K562 (cell line): ENCODE measurements at regions not wholly inside any gene's neighbourhood (a gene's known extent, or its start where the extent isn't known, plus 50 kb on each side); places are given as distances from the start of the nearest gene placed in this dataset.

ENCODE experiments used
- ATAC-seq: fragments of 200-7000 bp; cut with Tn5 transposase; 3 replicates; pipeline ENCODE4 v1.9.1; 2020; ENCODE audit warnings: moderate library complexity
- BruUV-seq: library from RNA; stranded (reverse); fragments of 400-500 nt; replicated peaks from 2 replicates; lab custom pipeline; 2021; lab: Mats Ljungman, UMichigan
- CTCF ChIA-PET: fragments of 300-600 bp; formaldehyde crosslinking; extraction: SDS; loops from one replicate; lab custom pipeline; 2021; ENCODE audit warnings: low intra/inter-chr PET ratio; lab: Yijun Ruan, JAX
- POLR2A ChIA-PET: fragments of 300-600, 350-650 bp; sonication (Branson Sonifier 250); formaldehyde crosslinking; extraction: SDS; loops from one replicate; lab custom pipeline; 2021; ENCODE audit warnings: antibody characterized with exemption, inconsistent platforms; lab: Yijun Ruan, JAX
- DNase-seq, 4 experiments: peaks; one replicate each; pipeline versions ENCODE4 v3.0.0 to v3.0.0-alpha.2; 2011 to 2018; ENCODE audit warnings: low spot score in 3 of 4, mixed read lengths in 3 of 4; ENCODE audit errors: extremely low read depth in 1 of 4
- FAIRE-seq: peaks from 2 replicates; lab custom pipeline; 2011; peaks lifted over from hg19 to GRCh38; lab: Jason Lieb, UNC
- H2AFZ ChIP-seq: 2 replicates; pipeline ENCODE4 v1.6.0; 2011; ENCODE audit warnings: low read depth, low read length, control low read depth, inconsistent platforms
- H3K27ac ChIP-seq: fragments of 200-600 bp; 3 replicates; pipeline ENCODE4 v1.8.0; 2011; ENCODE audit warnings: low read depth, mild to moderate bottlenecking, control low read depth, inconsistent platforms, low read length, moderate library complexity, mixed read lengths; ENCODE audit errors: extremely low read depth
- H3K27me3 ChIP-seq, 2 experiments: fragments of 300-600 bp in 1 of 2; 2 replicates in 1 of 2; 3 replicates in 1 of 2; pipeline versions ENCODE4 v1.6.0 to v1.8.0; 2011; ENCODE audit warnings: inconsistent platforms in 2 of 2, low read length in 2 of 2, mild to moderate bottlenecking in 1 of 2, mixed read lengths in 1 of 2, moderate library complexity in 1 of 2; ENCODE audit not compliant: control insufficient read depth in 2 of 2, insufficient read depth in 2 of 2
- H3K36me3 ChIP-seq: fragments of 300-600 bp; 3 replicates; pipeline ENCODE4 v1.8.0; 2011; ENCODE audit warnings: mild to moderate bottlenecking, low read length, inconsistent platforms; ENCODE audit not compliant: control insufficient read depth, insufficient read depth
- H3K4me1 ChIP-seq, 2 experiments: fragments of 200-600 bp in 1 of 2; replicated peaks in 1 of 2; 2 replicates in 1 of 2; 3 replicates in 1 of 2; pipeline versions ENCODE4 v1.5.1 to v1.8.0; 2011; ENCODE audit warnings: inconsistent platforms in 2 of 2, low read length in 2 of 2, mild to moderate bottlenecking in 1 of 2, mixed read lengths in 1 of 2, moderate library complexity in 1 of 2; ENCODE audit not compliant: control insufficient read depth in 2 of 2, insufficient read depth in 2 of 2
- H3K4me2 ChIP-seq: 2 replicates; pipeline ENCODE4 v1.6.1; 2011; ENCODE audit warnings: low read length, control low read depth, inconsistent platforms, mixed read lengths; ENCODE audit not compliant: insufficient read depth
- H3K4me3 ChIP-seq: fragments of 200-600 bp; sonication (generic), shearing (Covaris generic); 2 replicates; pipeline ENCODE4 v1.5.1; 2016; ENCODE audit warnings: control low read depth, inconsistent platforms
- H3K79me2 ChIP-seq: fragments of 200-600 bp; 3 replicates; pipeline ENCODE4 v1.8.0; 2011; ENCODE audit warnings: low read length, inconsistent platforms; ENCODE audit not compliant: control insufficient read depth, insufficient read depth
- H3K9ac ChIP-seq, 2 experiments: 2 replicates each; pipeline versions ENCODE4 v1.6.0 to v1.6.1; 2011; ENCODE audit warnings: low read depth in 2 of 2, low read length in 2 of 2, control low read depth in 1 of 2, inconsistent platforms in 1 of 2, mild to moderate bottlenecking in 1 of 2, mixed read lengths in 1 of 2; ENCODE audit not compliant: insufficient read depth in 1 of 2
- H3K9me1 ChIP-seq: one replicate; pipeline ENCODE4 v1.6.0; 2011; ENCODE audit warnings: inconsistent platforms, mild to moderate bottlenecking, low read length, moderate library complexity; ENCODE audit not compliant: control insufficient read depth, insufficient read depth
- H3K9me3 ChIP-seq: replicated peaks from 2 replicates; pipeline ENCODE4 v1.5.1; 2011; ENCODE audit warnings: low read depth, low read length, inconsistent platforms; ENCODE audit not compliant: control insufficient read depth, insufficient read depth
- H4K20me1 ChIP-seq: replicated peaks from 2 replicates; pipeline ENCODE4 v1.6.1; 2011; ENCODE audit warnings: low read length, inconsistent platforms, mixed read lengths; ENCODE audit not compliant: control insufficient read depth, insufficient read depth
- CEBPB ChIP-seq: fragments of 450-650 bp; IDR thresholded peaks from 2 replicates; pipeline ENCODE4 v1.6.1; 2016; ENCODE audit warnings: missing genetic modification characterization, missing compliant biosample characterization
- L3MBTL2 ChIP-seq: fragments of 450-650 bp; IDR thresholded peaks from 2 replicates; pipeline ENCODE4 v1.6.1; 2016; ENCODE audit warnings: mild to moderate bottlenecking, moderate library complexity
- WGBS: fragments of 100-300 bp; shearing (Covaris generic); methylation state at CpG from one replicate; pipeline ENCODE4 v1.1.6; 2016; ENCODE audit warnings: low coverage, mixed read lengths; ENCODE audit not compliant: insufficient coverage; ENCODE audit errors: missing lambda C conversion rate; 5-methylcytosine and 5-hydroxymethylcytosine counted together
- in situ Hi-C: fragments of 300-500 bp; cut with MboI; formaldehyde crosslinking; loops from 4 replicates; pipeline ENCODE4 v1.15.0; 2018; ENCODE audit warnings: inconsistent platforms, mixed read lengths
- intact Hi-C: fragments of 100-400 bp; cut with micrococcal nuclease; formaldehyde crosslinking; loops from 2 replicates; pipeline ENCODE4 v1.14.2; 2022
- TF ChIP-seq, protein P1 (sequence below): IDR thresholded peaks from 2 replicates; pipeline ENCODE4 v1.6.1; 2011; ENCODE audit not compliant: insufficient read length; ENCODE audit errors: extremely low read depth
- TF ChIP-seq, protein P2 (sequence below), 2 experiments: fragments of 450-650 bp; formaldehyde crosslinking in 1 of 2; IDR thresholded peaks; 2 replicates each; pipeline versions ENCODE4 v1.4.0 to v1.6.1; 2014 to 2020; ENCODE audit warnings: mild to moderate bottlenecking in 2 of 2, borderline replicate concordance in 1 of 2, low read depth in 1 of 2

DNA sequence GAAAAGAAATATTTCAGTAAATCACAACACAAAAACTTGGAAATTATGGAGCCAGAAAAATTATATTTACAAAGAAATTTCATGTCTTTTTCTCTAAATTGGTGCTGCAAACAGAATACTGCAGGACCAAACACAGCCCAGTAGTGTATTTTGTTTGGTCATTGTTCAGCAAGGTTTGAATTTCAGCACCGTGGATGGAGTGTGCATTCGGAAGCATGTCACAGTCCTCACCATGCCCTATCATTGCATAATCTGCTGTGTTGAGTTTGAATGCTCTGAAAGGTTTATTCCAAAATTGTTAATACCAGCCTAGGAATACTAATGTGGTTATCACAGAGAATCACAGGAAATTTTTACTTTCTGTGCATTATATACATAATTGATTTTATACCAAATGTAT, 296.7 kb downstream of the METTL4 start:
- POLR2A ChIA-PET: no interaction called here
- H3K9ac ChIP-seq: no peak overlapping the region
- no peak overlapping the region for H2AFZ ChIP-seq
- no peaks in the 10 kb centered on the region for H3K9me1 ChIP-seq
- CTCF ChIA-PET: no interaction called here
- FAIRE-seq (no peak), DNase-seq (no peak), ATAC-seq (peak; percentile 47; the same call in 1 of the 3 replicates)
- no peak overlapping the region for H3K27ac ChIP-seq
- intact Hi-C loops (no loop called here), in situ Hi-C loops (no loop called here)
- BruUV-seq: no TSS peak
- TF ChIP-seq, protein P1, sequence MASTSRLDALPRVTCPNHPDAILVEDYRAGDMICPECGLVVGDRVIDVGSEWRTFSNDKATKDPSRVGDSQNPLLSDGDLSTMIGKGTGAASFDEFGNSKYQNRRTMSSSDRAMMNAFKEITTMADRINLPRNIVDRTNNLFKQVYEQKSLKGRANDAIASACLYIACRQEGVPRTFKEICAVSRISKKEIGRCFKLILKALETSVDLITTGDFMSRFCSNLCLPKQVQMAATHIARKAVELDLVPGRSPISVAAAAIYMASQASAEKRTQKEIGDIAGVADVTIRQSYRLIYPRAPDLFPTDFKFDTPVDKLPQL: no peak
- no peak for TF ChIP-seq L3MBTL2
- TF ChIP-seq CEBPB (tag): 0 out of 2 replicates have a peak, but pooled peaks have one; percentile 21
- TF ChIP-seq, protein P2, sequence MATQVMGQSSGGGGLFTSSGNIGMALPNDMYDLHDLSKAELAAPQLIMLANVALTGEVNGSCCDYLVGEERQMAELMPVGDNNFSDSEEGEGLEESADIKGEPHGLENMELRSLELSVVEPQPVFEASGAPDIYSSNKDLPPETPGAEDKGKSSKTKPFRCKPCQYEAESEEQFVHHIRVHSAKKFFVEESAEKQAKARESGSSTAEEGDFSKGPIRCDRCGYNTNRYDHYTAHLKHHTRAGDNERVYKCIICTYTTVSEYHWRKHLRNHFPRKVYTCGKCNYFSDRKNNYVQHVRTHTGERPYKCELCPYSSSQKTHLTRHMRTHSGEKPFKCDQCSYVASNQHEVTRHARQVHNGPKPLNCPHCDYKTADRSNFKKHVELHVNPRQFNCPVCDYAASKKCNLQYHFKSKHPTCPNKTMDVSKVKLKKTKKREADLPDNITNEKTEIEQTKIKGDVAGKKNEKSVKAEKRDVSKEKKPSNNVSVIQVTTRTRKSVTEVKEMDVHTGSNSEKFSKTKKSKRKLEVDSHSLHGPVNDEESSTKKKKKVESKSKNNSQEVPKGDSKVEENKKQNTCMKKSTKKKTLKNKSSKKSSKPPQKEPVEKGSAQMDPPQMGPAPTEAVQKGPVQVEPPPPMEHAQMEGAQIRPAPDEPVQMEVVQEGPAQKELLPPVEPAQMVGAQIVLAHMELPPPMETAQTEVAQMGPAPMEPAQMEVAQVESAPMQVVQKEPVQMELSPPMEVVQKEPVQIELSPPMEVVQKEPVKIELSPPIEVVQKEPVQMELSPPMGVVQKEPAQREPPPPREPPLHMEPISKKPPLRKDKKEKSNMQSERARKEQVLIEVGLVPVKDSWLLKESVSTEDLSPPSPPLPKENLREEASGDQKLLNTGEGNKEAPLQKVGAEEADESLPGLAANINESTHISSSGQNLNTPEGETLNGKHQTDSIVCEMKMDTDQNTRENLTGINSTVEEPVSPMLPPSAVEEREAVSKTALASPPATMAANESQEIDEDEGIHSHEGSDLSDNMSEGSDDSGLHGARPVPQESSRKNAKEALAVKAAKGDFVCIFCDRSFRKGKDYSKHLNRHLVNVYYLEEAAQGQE (IDR thresholded peaks at IDR 0.05; ENCODE audit: borderline replicate concordance): peak; percentile 68
- TF ChIP-seq, protein P2 (CRISPR knock-in tag; IDR thresholded peaks at IDR 0.05; ENCODE audit: low read depth): no peak
- no peak overlapping the region for H3K4me2 ChIP-seq
- H3K27me3 ChIP-seq: no peaks in the 10 kb centered on the region
- no peaks in the 10 kb centered on the region for H4K20me1 ChIP-seq
- H3K36me3 ChIP-seq: no peaks in the 10 kb centered on the region
- H3K79me2 ChIP-seq: no peaks in the 10 kb centered on the region
- 37% methylated on average over 2 of the region's 2 CpGs for WGBS
- H3K9me3 ChIP-seq: no peaks in the 10 kb centered on the region
- no peak overlapping the region for H3K4me3 ChIP-seq
- H3K4me1 ChIP-seq: no peaks in the 10 kb centered on the region; a peak in 1 of 5 replicates
